ENCODE measurements at regions not wholly inside any gene's neighbourhood (a gene's known extent, or its start where the extent isn't known, plus 50 kb on each side); places are given as distances from the start of the nearest gene placed in this dataset.

DNA sequence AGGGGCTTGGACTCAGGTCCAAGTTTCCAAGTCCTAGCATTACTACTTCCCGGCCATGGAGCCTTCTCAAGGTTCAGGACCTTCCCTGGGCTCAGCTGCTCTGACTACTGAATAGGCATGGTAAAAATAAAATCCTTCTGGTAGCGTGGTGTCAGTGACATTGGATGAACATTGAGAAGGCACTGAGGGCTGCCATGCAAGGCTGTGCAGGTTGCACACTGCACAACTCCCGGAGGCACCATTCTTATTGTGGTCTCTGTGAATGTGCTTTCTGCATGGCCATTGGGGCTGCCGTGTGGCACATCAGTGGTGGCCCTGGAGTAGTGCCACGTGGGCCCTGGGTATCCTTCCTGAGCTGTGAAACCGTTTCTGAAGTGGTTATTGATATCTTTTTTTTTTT lies 250.2 kb upstream of the CIBAR2 start:
- no peak for TF ChIP-seq CTCF (IDR thresholded peaks at IDR 0.05; ENCODE audit: borderline replicate concordance, insufficient read depth, low read depth, low read length)
- H3K4me3 ChIP-seq (ENCODE audit: low read depth, low read length) = no peak overlapping the region

DNA sequence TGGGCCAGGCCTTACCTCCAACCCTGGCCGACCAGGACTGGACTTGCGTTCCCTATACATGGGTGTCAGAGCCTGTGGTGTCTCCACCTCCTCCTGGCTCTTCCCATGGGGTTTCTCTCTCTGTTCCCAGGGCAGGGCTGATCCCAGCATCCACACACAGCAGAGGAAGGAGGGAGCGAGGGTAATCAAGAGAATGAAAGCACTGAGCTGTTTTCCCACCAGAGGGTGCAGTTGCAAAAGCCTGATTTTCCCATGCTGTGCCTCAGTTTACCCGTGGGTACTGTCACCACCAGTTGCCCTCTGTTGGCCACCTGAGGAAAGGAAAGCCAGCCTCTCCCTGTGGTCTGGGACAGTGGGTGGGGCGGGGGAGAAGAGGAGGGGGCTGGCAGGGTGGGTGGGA lies 249.7 kb upstream of the GSE1 start:
- no peak for TF ChIP-seq CTCF (IDR thresholded peaks at IDR 0.05; ENCODE audit: borderline replicate concordance, insufficient read depth, low read depth, low read length)
- H3K4me3 ChIP-seq (ENCODE audit: low read depth, low read length) = no peak overlapping the region

GRCh38 chr16:85363881-85364280 lies 249.2 kb upstream of the GSE1 start:
- no peak for TF ChIP-seq CTCF (IDR thresholded peaks at IDR 0.05; ENCODE audit: borderline replicate concordance, insufficient read depth, low read depth, low read length)

DNA sequence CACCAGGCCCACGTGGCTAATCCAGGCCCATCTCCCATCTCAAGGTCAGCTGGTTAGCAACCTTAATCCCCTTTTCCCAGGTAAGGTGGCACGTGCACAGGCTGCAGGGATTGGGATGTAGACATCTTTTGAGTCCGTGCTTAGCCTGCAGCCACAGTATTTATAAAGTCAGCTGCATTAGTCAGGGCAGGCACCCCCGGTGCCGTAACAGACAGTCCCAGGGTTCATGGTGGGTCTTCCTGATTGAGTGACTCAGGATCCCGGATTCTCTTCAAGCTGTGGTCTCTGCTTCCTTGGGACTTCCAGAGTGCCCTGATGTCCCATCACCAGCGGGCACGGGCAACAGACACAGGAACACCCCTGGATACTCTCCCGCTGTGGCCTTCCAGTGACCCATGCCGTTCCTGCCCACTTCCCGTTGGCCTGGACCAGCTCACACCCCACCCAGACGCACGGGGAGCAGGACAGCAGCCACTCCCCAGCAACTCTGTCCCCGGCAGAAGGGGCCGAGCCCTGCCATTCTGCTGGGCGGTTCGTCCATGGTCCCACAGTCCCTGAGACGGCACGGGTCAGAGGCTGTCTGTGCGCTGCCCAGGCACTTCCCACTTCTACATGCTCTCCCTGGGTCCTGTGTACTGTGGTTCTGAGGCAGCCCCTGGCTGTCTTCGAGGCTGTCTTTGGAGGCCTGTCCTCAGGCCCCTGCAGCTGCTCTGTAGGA lies 248.6 kb upstream of the GSE1 start:
- TF ChIP-seq CTCF (IDR thresholded peaks at IDR 0.05; ENCODE audit: borderline replicate concordance, insufficient read depth, low read depth, low read length) = no peak
- H3K4me3 ChIP-seq (ENCODE audit: low read depth, low read length) = no peak overlapping the region

More at GRCh38 chr16:85363881-85364280, 249.2 kb upstream of the GSE1 start:
- H3K4me3 ChIP-seq (ENCODE audit: low read depth, low read length) = no peak overlapping the region

- H3K4me3 ChIP-seq (ENCODE audit: low read depth, low read length) = no peak overlapping the region
- TF ChIP-seq CTCF (IDR thresholded peaks at IDR 0.05; ENCODE audit: borderline replicate concordance, insufficient read depth, low read depth, low read length) = no peak
Observed at GRCh38 chr16:85365120-85365519, 248.0 kb upstream of the GSE1 start.

- no peak overlapping the region for H3K4me3 ChIP-seq (ENCODE audit: low read depth, low read length)
- TF ChIP-seq CTCF (IDR thresholded peaks at IDR 0.05; ENCODE audit: borderline replicate concordance, insufficient read depth, low read depth, low read length) = no peak
Observed at GRCh38 chr16:85366031-85366763, 246.9 kb upstream of the GSE1 start.

DNA sequence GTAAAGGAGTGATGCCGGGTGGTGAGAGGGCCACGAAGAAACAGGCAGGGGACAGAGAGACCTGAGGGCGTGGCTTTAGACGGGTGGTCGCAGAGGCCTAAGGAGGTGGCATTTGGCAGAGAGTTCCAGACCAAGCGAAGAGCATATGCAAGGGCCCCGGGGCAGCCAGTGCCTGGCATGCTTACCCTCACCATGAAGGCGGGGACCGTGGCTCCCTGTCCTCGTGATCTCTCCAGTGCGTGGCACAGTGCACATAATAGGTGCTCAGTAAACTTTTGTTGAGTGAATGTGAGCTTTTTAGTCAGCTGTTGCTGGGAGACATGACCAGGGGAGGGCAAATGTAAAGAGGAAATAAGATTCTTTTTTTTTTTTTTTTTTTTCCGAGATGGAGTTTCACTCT lies 245.6 kb upstream of the GSE1 start:
- no peak for TF ChIP-seq CTCF (IDR thresholded peaks at IDR 0.05; ENCODE audit: borderline replicate concordance, insufficient read depth, low read depth, low read length)
- no peak overlapping the region for H3K4me3 ChIP-seq (ENCODE audit: low read depth, low read length)

Measured in GM12875 (cell line).